ENCODE measurements at regions not wholly inside any gene's neighbourhood (a gene's known extent, or its start where the extent isn't known, plus 50 kb on each side); places are given as distances from the start of the nearest gene placed in this dataset.

DNA sequence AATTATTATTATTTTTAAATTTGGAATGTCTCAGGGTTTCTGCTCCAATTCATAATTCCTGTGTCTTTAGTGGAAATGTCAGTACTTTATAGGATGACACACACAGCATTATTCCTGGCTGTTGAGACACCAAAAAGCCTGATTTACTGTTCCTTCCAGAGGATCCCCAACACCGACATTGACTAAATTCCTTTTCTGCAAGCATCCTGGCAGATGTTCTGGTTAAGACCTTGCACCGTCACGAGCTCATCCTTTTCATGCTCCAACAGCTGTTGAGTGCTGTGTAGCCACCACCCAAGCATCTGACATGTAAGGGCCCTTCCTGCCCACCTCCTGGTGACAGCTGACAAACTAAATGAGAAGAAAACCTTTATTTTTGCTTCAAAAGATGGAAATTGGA lies 284.3 kb upstream of the SULF2 start:
- intact Hi-C loops (cut with DNase I) = no loop called here
- no peak for DNase-seq (ENCODE audit: low spot score)

DNA sequence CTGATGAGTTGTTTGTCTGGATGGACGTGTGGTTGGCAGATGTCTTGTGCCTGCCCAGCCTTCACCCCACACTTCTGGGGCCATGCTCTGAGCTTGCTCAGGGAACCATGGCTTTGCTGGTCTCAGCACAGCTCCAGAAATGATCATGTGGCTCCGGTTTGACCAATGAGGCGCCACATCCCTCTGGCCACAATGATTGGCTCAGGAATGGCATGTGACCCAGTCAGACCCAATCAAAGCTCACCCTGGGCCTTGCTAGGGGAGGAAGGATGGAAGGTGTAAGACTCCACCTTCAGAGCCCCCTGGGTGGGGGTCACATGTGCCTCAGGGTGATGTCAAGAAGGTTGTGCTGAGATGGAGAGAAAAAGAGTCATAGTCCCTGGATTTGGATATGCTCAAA lies 281.6 kb upstream of the SULF2 start:
- intact Hi-C loops (cut with DNase I) = no loop called here
- no peak for DNase-seq (ENCODE audit: low spot score)

DNA sequence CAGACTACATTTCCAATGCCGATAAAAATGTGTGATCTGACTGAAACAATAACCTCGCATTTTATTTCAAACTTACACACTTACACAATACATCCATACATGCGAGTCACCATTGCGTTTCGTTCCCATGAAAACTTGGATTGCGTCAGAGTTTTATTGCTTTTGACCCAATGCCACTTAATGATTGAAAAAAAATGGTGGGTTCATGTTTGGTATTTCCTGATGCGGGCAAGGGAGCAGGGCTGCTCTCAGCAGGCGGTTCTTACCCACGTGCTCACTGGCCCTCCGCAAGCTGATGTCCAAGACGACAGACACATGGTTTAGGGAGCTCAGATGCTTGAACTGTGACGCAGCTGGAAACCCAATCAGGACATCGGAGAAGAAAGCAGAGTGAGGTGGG lies 281.0 kb upstream of the SULF2 start:
- DNase-seq (ENCODE audit: low spot score) = no peak
- intact Hi-C loops (cut with DNase I) = no loop called here

DNA sequence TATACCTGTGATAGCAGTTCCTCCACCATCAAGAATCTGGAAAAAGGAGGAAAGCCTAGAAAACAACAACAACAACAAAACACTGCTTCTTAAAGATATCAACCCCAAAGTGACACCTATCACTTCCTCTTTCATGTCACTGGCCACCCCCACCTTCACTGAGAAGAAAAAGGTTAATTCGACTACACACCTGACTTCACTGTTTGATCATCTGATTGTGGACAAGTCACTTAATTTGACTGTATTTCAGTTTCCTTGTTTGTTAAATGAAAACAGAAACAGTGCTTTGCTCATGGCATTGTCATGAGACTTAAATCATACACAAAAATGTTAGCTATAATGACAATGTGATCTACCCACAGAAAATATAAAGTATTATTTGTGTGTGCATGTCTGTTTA lies 280.6 kb upstream of the SULF2 start:
- intact Hi-C loops (cut with DNase I) = no loop called here

DNA sequence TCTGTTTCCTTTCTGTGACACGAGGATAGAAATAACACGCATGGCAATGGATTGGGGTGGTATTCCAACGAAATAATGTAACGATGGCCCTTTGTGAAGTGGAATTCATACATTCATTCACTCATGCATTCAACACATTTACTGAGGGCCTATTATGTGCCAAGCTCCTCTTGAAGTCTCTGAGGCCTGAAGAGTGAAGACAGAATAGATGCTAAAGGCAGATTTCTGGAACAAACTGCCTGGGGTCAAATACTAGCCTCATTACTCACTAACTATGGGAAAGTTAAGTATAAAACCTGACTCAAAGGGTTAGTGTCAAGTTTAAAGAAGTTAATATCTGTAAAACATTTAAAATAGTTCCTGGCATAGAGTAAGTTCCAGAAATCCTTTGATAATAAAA lies 279.6 kb upstream of the SULF2 start:
- intact Hi-C loops (cut with DNase I) = no loop called here
- no peak for DNase-seq (ENCODE audit: low spot score)

More for the DNA sequence above, 280.6 kb upstream of the SULF2 start:
- DNase-seq (ENCODE audit: low spot score) = no peak

DNA sequence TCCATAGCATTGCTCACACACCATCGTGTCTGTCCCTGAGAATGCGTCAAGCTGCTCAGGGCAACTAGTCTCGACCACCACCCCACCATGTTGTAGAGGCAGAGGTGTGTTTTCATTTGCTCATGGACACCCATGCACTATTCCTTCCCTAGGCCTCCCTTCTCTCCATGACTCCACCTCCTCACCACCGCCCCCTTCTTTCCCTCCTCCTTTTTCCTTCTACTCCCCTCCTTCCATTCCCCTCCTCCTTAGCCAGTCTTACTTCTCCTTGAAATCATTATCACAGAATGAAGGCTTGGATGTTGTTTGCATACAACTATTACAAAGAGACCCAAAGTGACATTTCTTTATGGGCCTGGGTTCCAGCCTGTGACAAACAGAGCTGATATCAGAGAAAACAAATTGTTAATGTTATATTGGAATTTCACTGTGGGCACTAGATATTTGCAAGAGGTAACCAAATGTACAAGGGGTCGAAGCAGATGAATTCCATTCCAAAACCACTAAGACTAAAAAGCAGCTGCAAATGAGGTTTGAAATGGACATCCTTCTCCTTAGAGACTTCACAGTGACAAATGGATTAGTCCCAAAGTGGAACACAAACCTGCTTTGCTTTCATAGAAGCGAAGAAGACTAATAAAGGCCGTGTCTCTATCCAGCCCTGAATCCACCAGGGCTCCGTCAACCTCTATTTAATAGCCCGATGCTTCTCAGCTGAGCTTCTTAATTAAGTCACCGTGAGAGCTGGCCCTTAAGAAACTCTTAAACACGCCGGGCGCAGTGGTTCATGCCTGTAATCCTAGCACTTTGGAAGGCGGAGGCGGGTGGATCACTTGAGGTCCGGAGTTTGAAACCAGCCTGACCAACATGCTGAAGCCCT lies 275.8 kb upstream of the SULF2 start:
- intact Hi-C loops (cut with DNase I) = no loop called here
- DNase-seq (ENCODE audit: low spot score) = no peak

DNA sequence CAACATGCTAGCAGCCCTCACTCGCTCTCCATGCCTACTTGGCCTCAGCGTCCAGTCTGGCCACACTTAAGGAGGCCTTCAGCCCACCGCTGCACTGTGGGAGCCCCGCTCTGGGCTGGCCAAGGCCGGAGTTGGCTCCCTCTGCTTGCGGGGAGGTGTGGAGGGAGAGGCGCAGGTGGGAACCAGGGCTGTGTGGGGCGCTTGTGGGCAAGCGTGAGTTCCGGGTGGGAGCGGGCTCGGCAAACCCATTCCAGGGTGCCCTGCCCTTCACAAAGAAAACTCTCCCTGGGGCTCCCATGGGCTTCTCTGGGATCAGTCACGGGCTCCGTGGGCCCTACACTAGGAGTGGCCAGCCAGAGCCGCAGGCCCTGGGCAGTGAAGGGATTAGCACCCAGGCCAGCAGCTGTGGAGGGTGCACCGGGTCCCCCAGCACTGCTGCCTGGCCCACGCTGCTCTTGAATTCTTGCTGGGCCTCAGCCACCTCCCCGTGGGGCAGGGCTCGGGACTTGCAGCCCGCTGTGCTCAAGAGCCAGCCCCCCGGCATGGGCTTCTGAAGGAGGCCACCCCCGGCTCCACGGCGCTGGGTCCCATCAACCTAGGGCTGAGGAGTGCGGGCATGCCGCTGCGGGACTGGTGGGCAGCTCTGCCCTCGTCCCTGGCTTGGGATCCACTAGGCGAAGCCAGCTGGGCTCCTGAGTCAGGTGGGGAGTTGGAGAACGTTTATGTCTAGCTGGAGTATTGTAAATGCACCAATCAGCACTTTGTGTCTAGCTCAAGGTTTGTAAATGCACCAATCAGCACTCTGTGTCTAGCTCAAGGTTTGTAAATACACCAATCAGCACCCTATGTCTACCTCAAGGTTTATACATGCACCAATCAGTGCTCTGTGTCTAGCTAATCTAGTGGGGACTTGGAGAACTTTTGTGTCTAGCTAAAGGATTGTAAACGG lies 273.6 kb upstream of the SULF2 start:
- no peak for DNase-seq (ENCODE audit: low spot score)
- intact Hi-C loops (cut with DNase I) = no loop called here

DNA sequence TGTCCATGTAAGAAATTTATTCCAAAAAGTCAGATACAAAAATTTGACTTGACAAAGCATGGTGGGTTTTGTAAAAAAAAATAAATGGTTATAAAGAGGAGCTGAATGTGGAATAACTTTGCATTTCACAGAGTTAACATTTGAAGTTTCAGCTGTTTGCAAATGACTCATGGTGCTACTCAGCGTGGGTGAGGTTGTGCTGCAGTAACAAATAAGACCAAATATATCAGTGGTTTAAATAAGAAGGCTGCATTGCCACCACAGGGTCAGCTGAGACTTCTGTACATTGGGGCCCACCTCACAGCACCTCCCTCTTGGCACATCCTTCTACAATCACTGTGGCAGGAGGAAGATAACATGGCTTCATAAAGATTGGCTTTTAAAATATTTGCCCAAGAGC lies 272.5 kb upstream of the SULF2 start:
- DNase-seq (ENCODE audit: low spot score) = no peak
- intact Hi-C loops (cut with DNase I) = no loop called here

DNA sequence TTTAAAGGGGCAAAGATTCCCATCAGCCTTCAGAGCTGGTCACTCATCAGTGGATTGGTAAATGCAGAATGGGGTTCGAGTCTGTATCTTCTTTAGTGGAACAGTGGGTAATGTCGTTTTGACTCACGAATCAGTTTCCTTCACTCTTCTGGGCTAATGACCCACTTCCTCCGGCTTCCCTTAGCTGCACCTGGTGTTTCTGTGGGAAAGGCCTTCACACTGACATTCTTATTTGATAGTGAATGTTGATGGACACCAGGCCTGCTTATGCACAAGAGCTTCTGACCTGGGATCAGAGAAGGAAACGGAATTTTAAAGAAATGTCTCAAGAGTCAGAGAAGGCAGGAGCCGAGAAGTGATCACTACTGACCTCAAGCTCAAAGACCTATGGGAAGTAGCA lies 272.0 kb upstream of the SULF2 start:
- intact Hi-C loops (cut with DNase I) = no loop called here
- DNase-seq (ENCODE audit: low spot score) = no peak

DNA sequence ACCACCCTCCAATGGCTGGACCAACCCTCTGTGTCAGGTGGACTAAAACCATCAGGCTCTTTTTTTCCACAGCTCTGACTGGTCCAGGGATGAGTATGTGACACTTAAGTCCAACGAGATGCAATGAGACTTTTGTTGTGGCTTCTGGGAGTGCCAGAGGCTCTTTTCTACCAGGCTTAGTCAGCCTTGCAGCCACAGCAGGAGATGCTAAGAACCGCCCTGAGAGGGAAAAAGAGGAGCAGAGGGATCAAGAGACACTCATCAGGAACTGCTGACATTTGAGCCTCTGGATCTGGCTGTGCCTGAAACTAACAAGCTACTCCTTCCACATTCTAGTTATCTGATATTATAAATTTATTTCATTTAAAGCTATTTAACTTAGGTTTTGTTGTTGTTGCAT lies 270.9 kb upstream of the SULF2 start:
- intact Hi-C loops (cut with DNase I) = no loop called here
- no peak for DNase-seq (ENCODE audit: low spot score)

DNA sequence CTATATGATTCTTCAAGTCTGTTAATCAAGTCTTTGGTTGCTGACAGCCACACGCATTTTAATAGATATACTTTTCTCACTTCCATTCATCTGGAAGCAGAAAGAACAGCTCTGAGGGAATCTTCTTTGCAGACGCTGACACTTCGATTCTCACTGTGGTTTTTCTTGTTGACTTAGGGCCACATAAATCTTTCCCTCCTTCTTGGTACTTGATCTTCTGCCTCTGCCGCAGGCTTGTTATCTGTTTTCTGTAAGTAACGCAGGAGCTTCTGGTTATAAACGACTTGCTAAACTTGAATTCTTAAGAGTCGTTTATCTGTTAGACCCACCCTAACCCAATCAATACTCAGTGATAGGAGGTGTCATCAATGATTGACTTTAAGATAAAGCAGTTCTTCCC lies 268.8 kb upstream of the SULF2 start:
- DNase-seq (ENCODE audit: low spot score) = no peak
- intact Hi-C loops (cut with DNase I) = no loop called here

DNA sequence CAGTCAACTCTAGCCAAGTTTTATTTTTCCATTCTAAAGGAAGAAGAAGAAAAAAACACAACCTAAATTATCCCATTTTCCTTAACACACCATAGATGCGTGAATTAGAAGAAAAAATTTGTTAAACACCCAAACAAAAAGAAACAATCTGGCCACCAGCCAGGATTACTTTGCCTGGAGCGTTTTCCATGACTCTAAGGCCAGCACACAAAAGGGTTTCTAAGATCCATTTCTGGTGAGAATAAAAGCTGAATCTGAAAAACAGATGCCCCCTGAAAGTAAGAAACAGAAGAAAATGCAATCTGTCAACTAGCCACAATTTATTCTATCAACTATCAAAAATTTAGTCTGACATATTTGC lies 267.2 kb upstream of the SULF2 start:
- DNase-seq (ENCODE audit: low spot score) = no peak

DNA sequence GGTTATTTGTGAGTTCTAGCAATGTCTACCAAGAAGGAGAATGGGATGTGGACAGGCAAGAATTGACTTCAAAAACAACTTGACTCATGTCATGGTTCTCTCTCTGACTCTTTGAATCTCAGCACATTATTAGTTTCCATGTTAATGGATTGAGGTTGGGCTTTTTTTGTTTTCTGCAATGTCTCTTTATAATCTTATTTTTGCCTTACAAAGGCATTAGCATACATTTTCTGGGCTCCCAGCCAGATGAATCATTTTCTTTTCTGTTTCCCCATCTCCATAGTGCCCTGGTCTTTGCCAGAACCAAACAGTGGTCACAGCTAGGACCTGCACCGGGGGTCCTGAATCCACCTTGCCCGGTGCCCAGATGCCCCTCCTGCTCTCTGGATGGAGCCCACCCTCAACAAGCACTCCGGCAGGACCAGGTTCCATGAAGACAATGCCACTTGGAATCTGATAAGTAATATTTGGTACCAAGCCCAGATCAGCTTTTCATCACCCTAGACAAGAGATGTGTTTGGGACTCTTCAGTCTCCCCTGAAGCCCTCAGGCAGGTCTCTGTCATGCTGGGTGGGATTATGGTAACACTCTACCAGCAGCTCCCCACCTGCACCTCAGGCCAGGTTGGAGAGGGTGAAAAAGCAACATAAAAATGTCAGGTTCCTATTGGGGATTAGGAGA lies 266.7 kb upstream of the SULF2 start:
- no peak for DNase-seq (ENCODE audit: low spot score)
- intact Hi-C loops (cut with DNase I) = no loop called here

More for the DNA sequence above, 267.2 kb upstream of the SULF2 start:
- intact Hi-C loops (cut with DNase I) = no loop called here

DNA sequence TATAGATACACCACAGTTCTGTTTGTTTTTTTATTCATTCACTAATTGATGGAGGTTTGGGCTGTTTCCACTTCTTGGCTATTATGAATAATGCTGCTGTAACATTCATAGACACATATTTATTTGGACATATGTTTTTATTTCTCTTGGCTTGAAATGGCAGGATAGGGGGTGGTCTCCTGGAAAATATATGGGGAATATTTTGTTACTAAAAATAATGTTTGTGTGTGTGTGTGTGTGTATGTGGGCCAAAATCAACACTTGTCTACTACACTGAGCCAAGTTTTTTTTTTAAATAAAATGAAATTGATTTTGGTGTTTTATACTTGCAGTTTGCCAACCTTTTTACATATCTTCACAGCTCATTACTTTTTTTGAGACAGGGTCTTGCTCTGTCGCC lies 264.4 kb upstream of the SULF2 start:
- intact Hi-C loops (cut with DNase I) = no loop called here
- DNase-seq (ENCODE audit: low spot score) = no peak

DNA sequence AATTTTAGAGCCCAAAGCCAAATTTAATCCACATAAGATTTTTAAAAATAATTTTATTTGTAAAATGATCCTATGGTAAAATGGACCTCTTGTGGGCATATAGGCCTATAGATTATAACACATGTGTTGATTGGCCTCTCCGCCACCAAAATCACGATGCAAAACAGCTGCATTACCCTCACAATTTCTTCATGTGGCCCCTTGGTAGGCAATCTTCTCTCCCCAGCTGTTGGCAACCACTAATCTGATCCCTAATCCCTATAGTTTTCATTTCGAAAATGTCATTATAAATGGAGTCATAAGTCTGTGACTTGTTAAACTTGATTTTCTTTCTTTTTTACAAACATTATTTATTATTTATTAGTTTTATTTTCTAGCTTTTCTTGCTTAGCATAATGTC lies 263.9 kb upstream of the SULF2 start:
- no peak for DNase-seq (ENCODE audit: low spot score)
- intact Hi-C loops (cut with DNase I) = no loop called here

DNA sequence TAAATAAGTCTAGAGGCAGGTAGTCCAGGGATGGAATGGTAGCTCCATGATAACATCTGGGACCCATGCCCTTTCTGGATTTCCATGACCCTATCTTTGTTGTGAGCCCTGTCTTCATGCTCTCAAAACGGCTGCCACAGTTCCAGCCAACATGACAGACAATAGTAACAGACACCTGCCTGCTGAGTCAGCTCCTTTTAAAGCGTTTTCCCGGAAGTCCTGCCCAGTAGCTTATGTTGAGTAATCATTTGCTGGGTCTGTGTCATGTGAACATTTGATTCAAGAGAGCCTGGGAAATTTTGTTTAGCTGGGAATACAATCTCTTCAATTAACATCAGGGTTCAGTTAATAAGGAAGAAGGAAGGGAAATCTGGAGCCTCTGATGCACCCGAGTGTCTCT lies 262.2 kb upstream of the SULF2 start:
- no peak for DNase-seq (ENCODE audit: low spot score)
- intact Hi-C loops (cut with DNase I) = no loop called here

DNA sequence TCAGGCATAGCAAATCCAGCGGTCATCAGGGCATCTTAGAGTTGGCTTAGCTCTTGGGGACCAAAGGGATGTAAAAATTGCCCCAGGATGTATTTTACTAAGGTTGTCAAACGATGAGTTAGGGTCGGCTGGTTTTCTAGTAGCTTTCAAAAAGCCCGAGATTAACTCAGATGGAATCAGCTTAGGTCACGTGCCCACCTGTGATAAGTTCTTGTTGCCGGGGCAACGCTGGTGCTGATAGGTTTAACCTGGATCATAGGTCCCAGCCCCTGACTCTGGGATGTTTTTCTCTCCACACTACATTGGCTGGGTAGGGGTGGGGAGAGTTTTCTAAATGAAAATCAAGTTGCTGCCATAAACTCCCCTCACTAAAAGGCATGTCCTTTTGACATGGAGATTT lies 257.3 kb upstream of the SULF2 start:
- DNase-seq (ENCODE audit: low spot score) = no peak
- intact Hi-C loops (cut with DNase I) = no loop called here

DNA sequence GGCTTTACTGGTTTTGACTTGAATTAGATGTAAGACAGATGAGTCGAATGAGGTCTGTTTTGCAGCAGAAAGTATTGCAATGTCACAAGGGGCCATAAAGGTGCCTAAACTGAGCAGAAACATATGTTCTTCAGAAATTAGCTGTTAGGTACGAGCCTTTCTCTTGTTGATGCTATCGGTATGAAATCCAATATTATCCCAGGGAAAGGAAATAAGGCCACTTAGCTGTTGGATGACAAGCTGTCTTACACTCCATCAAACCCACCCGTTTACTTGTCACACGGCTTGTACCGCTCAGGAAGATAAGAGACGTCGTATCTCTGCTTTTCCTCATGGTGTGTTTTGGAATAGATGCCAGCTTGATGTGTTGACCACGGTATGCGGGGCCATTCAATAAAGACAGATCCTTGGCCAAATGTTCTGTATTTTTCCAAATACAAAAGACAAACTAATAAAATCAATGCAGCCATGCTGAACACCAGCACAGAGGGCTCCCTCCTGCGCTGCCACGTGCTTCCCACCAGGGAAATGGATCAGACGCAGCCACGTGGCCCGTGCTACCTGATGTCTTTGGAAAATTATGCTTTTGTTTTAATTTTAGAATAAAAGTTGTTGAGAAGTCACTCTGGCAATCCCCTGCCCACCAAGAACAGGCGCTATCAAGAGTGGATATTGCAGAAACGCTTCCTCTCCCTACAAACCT lies 255.9 kb upstream of the SULF2 start:
- intact Hi-C loops (cut with DNase I) = no loop called here
- no peak for DNase-seq (ENCODE audit: low spot score)

DNA sequence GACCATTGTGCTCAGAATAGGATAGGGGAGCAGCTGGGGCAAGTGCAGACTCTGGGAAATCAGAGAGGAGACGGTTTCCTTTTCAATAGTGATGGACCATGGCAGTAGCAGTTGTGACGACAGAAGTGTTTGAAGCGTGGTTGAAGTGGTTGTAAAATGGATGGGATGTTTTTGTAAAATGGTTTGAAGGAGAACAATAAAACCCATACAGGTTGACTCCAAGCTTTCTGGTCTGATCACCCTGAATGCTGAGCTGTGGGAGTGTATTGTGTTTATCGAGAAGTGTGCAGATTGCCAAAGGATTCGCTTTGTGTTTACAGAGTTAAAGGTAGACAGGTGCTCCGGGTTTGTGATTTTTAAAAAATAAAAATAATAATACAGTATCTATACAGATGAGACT lies 255.2 kb upstream of the SULF2 start:
- intact Hi-C loops (cut with DNase I) = no loop called here
- DNase-seq (ENCODE audit: low spot score) = no peak

DNA sequence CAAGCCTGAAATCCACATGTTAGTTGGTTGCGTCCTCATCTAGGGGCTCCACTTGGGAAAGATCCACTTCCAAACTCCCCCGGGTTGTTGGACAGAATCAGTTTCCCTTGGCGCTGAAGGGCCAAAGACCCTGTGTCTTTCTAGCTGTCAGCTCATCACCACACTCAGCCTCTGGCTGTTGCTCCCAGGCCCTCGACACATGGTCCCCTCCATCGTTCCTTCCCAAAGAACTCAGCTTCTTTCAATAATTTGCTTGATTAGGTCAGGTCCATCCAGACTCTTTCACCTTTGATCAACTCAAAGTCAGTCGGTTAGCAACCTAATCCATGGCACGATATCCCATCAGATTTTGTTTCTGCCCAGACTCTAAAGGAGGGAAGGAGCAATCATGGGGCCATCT lies 254.8 kb upstream of the SULF2 start:
- intact Hi-C loops (cut with DNase I) = no loop called here
- DNase-seq (ENCODE audit: low spot score) = no peak

Data from cardiac septum (tissue), 1 donor.